ENCODE measurements at regions not wholly inside any gene's neighbourhood (a gene's known extent, or its start where the extent isn't known, plus 50 kb on each side); places are given as distances from the start of the nearest gene placed in this dataset.

DNA sequence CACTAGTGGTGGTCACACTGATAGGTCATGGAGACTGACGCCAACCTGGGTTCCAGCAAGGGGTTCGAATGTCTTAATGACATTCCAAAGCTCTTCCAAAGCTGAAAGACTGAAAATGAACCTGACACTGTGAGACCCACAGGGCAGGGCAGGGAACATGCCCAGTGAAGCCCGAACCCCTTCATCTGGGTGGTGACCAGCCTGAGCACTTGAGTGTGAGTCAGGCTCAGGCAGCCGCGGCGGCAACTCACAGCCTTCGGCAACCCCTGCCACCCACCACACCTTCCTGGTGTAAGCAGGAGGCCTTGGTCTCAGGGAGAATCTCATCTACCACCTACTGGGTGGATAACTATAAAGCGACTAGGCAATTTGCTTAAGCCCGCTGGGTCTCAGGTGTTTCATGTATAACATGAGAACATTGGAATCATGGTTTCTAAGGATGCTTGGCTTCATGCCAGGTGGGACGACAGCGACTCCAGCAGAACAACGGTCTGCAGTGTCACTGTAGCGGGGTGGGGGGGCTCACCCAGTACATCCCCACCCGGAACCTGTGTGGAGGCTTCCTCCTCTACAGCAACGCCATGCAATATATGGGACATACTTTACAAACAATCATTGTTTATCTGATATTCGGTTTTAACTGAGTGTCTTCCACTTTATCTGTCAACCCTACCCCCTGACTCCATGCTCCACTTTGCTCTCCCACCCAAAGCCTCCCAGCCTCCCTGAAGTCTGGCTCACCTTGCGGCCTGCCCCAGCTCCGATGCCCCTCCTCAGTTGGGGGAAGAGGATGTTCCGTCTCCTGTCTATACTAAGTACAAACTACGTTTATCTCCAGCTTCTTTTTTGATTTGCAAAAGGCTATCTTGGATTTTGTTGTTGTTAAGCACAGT lies 125.0 kb upstream of the MEF2A start:
- DNase-seq (ENCODE audit: low spot score), result no peak

DNA sequence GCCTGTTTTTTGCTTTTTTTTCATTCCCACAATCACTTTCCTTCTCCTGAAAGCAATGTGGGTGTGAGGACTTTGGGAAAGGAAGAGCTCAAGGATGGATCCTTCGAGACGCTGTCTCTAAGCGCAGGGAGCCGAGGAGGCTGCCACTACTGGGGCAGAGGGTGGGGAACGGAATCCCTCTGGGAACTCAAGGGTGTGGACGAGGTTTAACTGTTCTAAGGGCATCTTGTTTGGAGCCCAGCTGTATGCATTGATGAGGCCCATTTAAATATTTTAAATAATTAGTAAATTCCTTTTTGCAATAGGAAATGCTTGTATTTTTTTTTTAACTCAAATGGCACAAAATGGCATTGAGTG lies 124.4 kb upstream of the MEF2A start:
- DNase-seq (ENCODE audit: low spot score), result no peak

DNA sequence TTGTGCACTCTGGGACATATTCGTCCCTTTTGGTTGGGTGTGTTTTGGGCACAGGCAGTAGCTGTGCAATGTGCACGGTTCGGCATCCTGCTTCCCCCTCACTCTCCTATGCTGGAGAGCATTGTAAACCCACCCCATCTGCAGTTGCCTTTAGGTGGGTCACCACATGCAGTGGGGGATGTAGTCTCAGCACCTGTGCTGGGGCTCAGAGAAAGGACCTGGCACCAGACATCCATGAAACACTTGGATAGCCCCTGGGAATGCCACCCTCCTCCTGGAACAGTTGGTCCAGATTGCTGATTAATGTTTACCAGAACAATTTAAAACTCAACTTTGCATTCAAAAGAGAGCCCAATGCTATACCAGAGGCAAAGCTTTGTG lies 123.9 kb upstream of the MEF2A start:
- no peak for DNase-seq (ENCODE audit: low spot score)

DNA sequence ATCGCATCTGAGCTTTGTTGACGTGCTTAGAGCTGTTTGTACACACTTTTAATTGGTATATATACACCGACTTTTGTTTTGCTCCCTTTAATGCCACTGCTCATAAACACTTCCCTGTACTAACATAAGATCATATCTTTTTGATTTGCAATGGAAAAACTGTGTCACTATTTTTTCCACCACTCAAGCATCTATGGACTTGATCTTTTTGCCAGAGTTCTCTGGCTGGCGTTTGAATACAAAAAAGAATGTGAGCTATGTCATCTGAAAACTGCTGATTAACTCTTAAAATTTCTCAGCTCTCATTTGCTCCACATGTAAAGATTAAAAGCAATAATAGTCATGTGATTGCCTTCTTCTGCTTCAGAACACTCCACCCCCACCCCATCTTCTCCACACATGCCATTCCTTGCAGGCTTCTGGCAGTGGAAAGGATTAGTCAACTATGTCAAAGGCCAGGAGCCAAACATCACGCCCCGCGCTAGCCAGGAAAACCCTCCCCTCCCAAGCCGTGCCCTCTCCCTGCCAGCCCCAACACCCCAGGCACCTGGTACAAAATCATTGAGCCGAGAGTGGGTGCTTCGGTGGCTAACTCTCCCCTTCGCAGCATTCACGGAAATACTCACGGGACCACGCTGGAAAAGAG lies 123.4 kb upstream of the MEF2A start:
- no peak for DNase-seq (ENCODE audit: low spot score)

DNA sequence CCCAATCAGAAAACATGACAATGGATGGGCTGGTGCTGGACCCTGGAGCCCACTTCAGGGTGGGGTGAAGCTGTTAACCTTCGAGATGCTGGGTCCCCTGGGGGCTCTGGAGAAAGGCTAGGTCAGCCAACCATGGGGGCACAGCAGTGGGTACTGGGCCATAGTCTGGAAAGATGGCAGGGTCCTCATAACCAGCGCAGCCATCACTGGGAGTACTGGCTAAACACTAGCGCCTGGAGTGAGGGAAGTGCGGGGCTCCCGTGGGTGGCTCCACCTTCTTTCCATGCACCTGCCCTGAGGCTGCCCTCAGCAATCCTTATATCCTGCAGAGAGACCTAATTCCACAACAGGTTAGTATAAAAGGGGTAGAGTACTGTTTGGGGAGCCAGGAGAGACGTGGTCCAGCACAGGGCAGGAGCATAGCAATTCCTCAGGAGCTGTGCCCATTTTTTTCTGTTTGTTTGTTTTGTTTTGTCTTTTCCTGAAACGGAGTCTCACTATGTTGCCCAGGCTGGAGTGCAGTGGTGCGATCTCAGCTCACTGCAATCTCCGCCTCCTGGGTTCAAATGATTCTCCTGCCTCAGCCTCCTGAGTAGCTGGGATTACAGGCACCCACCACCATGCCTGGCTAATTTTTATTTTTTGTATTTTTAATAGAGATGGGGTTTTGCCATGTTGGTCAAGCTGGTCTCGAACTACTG lies 122.6 kb upstream of the MEF2A start:
- no peak for DNase-seq (ENCODE audit: low spot score)

DNA sequence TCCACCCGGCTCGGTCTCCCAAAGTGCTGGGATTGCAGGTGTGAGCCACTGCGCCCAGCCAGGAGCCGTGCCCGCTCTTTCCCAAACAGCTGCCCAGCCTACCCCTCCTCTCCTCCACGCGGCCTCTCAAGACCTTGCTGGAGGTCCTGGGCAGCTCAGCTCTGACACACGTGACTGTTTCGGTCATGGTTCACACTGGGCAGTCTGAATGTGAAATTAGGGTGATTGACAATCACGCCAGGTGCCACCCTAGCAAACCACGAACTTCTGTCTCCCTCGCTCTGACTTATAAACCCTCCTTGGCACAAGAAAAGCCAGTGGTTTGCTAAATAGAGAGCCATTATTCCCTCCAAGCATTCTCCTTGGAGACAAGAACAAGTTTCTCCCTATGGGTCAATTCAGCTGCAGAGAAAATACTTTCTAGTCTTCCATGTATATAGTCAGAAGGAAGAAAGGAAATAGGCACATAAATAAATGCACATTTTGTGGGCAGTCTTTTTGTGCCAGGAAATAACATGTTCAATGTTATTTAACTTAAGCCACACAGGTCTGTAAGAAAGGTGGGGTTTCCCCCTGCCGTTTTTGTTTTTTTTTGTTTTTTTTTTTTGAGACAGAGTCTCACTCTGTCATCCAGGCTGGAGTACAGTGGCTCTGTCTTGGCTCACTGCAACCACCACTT lies 121.9 kb upstream of the MEF2A start:
- no peak for DNase-seq (ENCODE audit: low spot score)

DNA sequence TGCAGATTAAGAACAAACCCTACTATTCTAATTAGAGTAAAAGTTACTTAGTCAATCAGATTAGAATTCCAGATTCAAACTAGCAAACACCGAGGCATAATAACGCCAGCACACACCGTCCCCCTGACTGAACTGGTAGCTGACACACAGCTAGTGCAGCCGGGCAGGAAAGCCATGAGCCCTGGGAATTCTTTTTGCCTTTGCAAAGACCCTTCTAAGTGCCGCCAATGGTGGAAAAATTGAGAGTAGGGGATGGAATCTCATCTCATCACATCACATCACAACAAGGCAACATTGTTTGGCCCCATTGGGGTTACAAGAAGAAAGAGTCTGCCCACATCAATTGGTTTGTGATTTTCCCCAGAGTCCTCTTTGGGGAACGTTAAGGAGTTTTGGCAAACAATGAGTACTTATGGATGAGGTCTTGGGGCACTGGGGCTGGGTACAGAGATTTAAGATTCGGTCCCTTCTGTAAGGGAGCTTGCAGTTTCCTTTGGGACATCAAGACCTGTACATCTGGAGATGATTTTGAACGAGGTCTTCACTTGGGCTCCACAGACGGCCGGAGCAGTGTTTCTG lies 120.4 kb upstream of the MEF2A start:
- no peak for DNase-seq (ENCODE audit: low spot score)

DNA sequence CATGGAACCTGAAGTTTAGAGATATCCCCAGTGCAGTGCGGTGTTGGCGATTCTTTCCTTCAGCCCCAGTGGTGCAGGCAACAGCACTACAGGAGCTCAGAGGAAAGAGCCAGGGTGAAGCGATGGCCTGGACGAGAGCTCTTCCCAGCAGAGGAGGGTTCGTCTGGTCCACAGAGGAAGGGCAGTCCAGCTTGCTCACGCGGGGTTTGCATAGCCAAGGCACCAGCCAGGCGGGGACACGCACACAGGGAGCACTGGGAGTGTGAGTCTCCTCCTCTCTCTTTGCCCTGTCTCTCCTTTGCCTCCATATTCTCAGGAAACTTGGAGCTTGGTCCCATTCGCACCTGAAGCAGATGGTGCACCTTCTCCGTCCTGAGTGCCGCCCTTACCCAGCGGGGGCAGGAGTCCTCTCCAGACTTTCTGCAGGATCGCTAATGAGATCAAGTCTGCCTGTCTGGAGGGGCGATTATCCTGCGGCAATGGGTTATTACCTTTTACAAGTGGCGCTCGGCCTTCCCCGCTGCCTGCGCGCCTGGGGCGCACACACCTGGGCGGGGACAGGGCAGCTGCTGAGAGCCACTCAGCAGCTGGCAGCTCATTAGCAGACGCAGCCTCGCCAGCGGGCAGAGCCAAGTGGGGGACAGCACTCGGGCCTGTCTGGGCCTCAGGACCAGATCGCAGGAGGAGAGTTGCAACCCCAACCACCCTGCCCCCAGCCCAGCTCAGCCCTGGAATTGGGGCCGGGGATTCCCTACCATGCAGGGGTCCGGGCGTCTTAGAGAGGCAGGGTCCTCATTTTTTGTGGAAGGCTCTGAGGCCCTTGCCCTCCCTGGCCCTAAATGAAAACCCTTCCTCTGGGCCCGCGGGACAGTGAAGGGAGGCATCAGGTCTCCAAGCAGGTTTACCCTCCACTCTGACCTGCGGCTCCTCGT lies 119.0 kb upstream of the MEF2A start:
- no peak for DNase-seq (ENCODE audit: low spot score)

DNA sequence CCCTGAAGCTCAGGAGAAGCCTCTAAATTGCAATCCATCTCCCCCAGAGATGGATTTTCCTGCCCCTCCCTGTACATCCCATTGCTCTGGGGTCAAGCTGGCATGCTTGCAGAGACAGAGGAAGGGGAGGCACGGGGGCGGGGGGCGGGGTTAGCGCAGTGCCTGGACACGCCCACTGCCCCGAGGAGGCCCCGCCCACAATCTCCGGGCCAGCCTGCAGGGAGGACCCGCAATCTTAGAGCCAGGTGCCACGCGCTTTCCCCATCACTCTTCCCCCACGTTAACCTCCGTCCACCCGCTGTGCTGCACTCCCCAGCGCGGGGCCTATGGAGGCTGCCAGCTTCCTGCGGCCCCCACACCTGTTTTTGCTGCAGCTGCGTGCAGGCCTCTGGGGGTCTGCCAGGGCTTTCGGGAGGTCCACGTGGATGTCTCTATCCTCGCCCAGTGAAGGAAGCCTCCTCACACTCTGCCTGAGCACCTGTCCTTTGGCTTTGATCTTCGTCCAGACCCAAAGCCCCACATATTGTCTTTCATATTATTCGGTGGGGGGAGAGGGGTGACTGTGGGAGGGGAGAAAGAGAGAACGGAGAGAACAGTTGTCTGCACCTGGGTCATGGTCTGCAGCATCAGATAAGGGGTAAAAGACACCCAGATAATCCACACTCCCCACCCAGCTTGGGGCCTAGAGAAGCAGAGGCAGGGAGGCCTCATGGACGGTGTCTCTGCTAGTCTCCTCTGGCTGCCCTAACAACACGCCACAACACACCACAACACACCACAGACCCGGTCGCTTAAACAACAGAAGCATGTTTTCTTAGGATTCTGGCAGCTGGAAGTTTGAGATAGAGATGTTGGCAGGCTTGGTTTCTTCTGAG lies 118.0 kb upstream of the MEF2A start:
- DNase-seq (ENCODE audit: low spot score), result no peak

DNA sequence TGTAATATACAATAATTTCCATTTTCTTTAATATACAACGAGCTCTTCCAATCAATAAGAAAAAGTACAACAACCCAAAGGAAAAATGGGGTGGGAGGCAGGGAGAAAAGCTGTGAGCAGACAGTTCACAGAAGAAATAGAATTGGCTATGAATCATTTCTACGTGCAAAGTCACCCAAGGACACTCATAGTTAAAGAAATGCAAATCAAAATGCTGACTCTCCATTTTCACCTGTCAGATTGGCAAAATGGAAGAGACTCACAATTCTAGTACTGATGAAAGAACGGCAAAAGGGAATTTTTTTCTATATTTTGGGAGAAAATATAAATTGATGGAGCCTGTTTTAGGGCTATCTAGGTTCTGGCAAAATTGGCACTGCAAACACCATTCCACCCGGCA lies 116.3 kb upstream of the MEF2A start:
- DNase-seq (ENCODE audit: low spot score), result no peak

DNA sequence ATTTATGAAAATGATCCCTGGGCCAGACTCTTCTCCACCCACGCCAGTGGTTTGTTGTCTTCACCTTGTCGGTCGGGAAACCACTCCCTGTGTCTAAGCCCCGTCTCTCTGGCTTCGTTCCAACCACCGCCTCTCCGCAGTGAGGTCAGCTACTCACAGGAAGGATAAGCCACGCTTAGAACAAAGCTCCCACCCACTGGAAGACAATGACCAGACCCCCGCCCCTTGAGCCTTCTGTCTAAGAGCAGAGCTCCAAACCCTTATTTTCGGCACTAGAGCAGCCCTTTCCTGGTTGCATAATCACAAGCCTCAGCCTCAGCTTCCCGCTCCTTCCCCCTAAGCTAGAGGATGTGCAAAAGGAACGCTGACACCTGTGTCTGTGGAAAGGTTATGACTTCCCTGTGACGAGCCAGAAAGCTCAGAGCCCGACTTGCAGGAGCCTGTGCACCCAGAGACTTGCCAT lies 114.9 kb upstream of the MEF2A start:
- no peak for DNase-seq (ENCODE audit: low spot score)

DNA sequence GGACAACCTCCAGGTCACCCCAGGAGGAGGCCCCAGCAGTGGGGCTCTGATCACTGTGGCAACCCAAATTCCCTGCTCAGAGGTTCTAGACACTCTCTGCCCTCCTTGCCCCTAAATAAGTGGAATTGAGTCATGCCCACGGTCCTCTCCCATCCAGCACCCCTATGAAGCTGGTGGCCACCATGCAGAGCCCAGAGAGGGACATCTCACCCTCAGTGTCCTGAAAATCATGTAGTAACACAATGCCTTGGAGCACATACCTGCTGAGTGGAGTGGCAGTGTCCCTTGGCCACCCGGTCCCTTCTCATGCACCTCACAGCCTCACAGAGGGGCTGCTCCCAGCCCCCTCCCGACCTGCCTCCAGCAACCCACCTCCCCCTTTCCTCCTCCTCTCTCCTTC lies 114.3 kb upstream of the MEF2A start:
- DNase-seq (ENCODE audit: low spot score), result no peak

DNA sequence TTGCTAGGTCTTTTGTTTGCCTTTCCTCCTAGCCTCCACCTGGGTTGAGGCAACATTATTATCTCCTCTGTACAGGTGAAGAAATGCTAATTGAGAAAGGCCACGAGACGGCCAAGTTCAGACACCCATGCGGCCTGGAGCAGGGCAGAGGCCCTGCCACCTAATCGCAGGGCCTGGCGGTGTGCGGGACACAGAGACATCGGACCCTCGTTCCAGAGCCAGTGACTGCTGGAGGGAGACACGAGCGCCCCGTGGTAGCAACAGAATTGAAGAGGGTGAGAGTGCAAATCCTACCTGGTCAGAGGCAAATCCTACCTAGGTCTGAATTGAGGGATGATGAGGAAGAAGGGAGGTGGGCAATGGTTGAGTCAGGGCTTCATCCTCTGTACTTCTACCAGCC lies 113.8 kb upstream of the MEF2A start:
- no peak for DNase-seq (ENCODE audit: low spot score)

DNA sequence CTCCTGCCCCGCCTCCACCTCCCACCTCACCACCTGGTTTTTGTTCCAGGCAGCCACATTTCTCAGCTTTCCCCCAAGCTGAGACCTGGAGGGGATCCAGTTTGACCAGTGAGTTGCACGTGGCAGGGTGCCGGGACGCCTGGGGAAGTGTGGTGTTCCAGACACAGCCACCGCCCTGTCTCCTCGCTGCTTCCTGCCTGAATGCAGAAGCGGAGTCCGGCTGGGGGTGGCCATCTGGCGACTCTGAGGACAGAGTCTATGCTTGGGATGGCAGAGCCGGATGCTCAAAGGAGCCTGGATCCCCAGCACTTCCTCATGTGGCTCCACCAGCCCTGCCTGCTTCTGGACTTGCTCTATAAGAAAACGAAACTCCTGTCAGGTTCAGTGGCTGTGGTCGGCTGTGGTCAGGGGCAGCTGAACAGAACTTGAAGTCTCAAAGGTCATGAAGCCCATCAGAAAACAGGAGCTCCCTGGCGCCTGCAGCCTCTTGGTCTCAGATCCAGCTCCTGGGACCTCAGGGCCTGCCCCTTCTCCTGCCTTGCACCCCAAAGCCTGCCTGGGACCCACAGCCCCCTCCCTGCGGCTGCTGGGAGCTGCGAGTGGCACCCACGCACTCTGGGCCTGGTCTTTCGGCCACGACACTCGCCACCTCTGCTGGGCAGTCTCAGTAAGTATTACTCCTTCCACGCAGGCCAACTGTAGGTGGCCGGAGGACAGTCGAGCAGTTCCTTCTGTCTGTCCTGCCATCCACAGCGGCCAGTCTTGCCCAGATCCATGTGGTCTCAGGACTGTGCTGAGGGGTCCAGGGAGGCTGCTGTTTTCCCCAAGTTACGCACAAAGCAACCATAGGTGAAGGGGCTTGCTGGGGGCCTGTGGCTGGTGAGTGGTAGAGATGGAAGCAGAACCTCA lies 112.8 kb upstream of the MEF2A start:
- no peak for DNase-seq (ENCODE audit: low spot score)

DNA sequence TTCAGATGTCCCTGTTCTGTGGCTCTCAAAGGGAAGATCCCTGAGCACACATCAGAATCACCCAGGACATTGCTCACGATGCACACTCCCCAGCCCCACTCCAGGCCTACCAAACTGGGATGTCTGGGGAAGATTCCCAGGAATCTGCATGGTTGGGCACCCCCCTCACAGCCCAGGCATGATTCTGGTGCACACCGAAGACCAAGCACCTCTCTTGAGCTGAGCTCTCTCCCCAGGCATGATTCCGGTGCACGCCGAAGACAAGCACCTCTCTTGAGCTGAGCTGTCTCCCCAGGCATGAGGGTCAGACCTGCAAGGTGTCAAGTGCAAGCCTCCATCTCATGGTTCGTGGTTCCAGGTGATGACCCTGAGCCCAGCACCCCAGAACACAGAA lies 112.2 kb upstream of the MEF2A start:
- DNase-seq (ENCODE audit: low spot score), result no peak

DNA sequence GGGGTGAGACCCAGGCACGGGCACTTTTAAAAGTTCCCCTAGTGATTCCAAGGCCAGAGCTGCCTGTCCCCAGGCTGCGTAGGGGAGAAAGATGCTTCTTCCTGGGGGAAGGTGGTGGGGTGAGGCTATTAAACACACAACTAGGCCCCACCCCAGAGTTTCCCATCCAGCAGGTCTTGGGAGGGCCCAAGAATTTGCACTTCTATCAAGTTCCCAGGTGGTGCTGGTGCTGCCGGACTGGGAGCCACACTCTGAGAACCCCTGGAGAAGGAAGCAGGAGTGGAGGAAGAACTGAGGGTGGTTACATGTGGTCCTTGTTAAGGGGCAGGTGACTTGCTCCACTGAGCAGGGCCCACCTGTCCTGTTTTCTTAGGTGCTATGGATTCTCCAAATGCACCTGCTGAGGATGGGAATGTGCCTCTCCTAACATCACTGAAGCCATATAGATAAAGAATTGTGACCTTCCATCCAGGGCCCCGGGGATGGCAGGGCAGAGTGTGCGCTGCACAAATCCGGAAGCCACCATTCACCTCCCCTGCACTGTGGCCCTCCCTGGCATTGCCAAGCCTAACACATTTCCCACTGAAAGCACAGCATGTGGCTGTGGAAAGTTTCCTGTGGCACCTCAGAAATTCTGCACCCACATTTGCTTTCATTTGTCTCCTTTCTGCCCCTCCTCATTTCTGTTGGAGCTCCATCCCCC lies 111.5 kb upstream of the MEF2A start:
- no peak for DNase-seq (ENCODE audit: low spot score)

DNA sequence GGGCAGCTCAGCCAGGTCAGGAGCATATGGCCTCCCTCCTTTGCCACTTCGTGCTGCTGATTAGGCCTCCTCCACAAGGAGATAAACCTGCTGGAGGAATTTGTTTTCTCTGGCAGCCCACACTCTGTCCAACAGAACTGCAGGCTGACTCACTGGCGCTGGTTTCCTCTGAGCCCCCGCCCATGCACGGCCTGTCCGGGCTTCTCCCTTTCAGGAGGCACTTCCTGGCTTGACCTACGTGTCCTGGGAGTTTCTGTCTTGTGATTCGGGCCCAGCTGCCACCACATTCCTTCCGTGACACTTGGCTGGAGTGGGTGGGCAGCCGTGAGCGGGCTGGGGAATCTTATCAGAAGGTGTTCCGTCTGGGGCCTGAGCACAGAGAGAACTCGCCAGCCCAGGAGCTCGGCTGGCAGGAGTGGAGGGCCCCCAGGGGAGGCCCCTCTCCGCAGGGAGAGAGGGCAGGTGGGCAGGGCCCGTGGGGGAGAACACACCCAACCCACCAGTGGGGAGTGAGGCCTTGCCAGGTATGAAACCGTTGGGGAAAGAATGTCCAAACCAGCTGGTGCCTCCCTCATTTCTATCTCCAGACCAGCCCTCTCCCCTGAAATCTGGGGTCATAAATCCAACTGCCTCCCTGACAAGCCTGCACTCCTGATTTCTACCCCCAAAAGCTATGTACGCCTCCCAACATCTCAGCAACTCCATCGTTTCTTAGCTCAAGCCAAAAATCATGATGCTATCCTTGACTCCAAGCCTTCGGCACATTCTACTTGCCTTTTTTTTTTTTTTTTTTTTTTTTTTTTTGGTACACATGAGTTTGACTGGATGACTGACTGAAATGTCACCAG lies 110.6 kb upstream of the MEF2A start:
- DNase-seq (ENCODE audit: low spot score), result peak; percentile 18
